ENCODE measurements at regions not wholly inside any gene's neighbourhood (a gene's known extent, or its start where the extent isn't known, plus 50 kb on each side); places are given as distances from the start of the nearest gene placed in this dataset.
A peak's percentile ranks its signal among the peaks of the same experiment; 100 is the strongest.

GRCh38 chr18:46265196-46266156 lies 161.3 kb downstream of the HAUS1 start:
- no peak for TF ChIP-seq CTCF (IDR thresholded peaks at IDR 0.05; ENCODE audit: low read depth, low read length)
- H3K4me3 ChIP-seq (replicated peaks in 1 of 2; ENCODE audit: low read depth in 2 of 2, low read length in 2 of 2): no peak overlapping the region
- DNase-seq (ENCODE audit: low read depth in 2 of 2): peak in 1 of 2 donors; percentile 13

- no peak for TF ChIP-seq CTCF (IDR thresholded peaks at IDR 0.05; ENCODE audit: low read depth, low read length)
- no peak for DNase-seq (ENCODE audit: low read depth in 2 of 2)
- H3K4me3 ChIP-seq (replicated peaks in 1 of 2; ENCODE audit: low read depth in 2 of 2, low read length in 2 of 2): no peak overlapping the region
These were observed 162.3 kb downstream of the HAUS1 start for GRCh38 chr18:46266473-46266872.

- no peak for TF ChIP-seq CTCF (IDR thresholded peaks at IDR 0.05; ENCODE audit: low read depth, low read length)
- no peak overlapping the region for H3K4me3 ChIP-seq (replicated peaks in 1 of 2; ENCODE audit: low read depth in 2 of 2, low read length in 2 of 2)
- DNase-seq (ENCODE audit: low read depth in 2 of 2): no peak
These were observed 164.5 kb downstream of the HAUS1 start for GRCh38 chr18:46268671-46269070.

GRCh38 chr18:46269275-46269674 lies 165.1 kb downstream of the HAUS1 start:
- no peak overlapping the region for H3K4me3 ChIP-seq (replicated peaks in 1 of 2; ENCODE audit: low read depth in 2 of 2, low read length in 2 of 2)
- TF ChIP-seq CTCF (IDR thresholded peaks at IDR 0.05; ENCODE audit: low read depth, low read length): no peak
- no peak for DNase-seq (ENCODE audit: low read depth in 2 of 2)

GRCh38 chr18:46271488-46271887 lies 167.3 kb downstream of the HAUS1 start:
- no peak overlapping the region for H3K4me3 ChIP-seq (replicated peaks in 1 of 2; ENCODE audit: low read depth in 2 of 2, low read length in 2 of 2)
- DNase-seq (ENCODE audit: low read depth in 2 of 2): no peak
- no peak for TF ChIP-seq CTCF (IDR thresholded peaks at IDR 0.05; ENCODE audit: low read depth, low read length)

- DNase-seq (ENCODE audit: low read depth in 2 of 2): no peak
These were observed 169.7 kb downstream of the HAUS1 start for GRCh38 chr18:46273861-46274260.

More at GRCh38 chr18:46273861-46274260, 169.7 kb downstream of the HAUS1 start:
- no peak for TF ChIP-seq CTCF (IDR thresholded peaks at IDR 0.05; ENCODE audit: low read depth, low read length)
- H3K4me3 ChIP-seq (replicated peaks in 1 of 2; ENCODE audit: low read depth in 2 of 2, low read length in 2 of 2): no peak overlapping the region
